HFF-Myc (cell line): ENCODE measurements at regions not wholly inside any gene's neighbourhood (a gene's known extent, or its start where the extent isn't known, plus 50 kb on each side); places are given as distances from the start of the nearest gene placed in this dataset.
A peak's percentile ranks its signal among the peaks of the same experiment; 100 is the strongest.
"Not testable (repeated sequence)": the region's sequence is repeated elsewhere in the genome, so short reads cannot be mapped to it uniquely, and the experiment has no call there.

Source experiments
- DNase-seq: peaks from one replicate; pipeline ENCODE4 v3.0.0-alpha.2; 2011; ENCODE audit warnings: low read depth; ENCODE audit errors: extremely low read depth
- H3K4me3 ChIP-seq: replicated peaks from 2 replicates; pipeline ENCODE4 v1.5.1; 2011; ENCODE audit warnings: low read depth, mild to moderate bottlenecking, control low read depth, low read length
- CTCF ChIP-seq: IDR thresholded peaks from 2 replicates; pipeline ENCODE4 v1.5.1; 2012; ENCODE audit warnings: mild to moderate bottlenecking, low read depth, low read length, control low read depth; ENCODE audit errors: missing control alignments

- not testable (repeated sequence) for DNase-seq
- H3K4me3 ChIP-seq, result peak overlapping the region; percentile 43
Observed at GRCh38 chr1:143803927-143804411, 167.8 kb downstream of the FAM72C start.

- DNase-seq, H3K4me3 ChIP-seq: not testable (repeated sequence)
Observed at GRCh38 chr1:143803095-143803494, 168.7 kb downstream of the FAM72C start.

GRCh38 chr1:143799568-143800187 lies 172.1 kb downstream of the FAM72C start:
- H3K4me3 ChIP-seq, DNase-seq: not testable (repeated sequence)

GRCh38 chr1:143796369-143796768 lies 175.4 kb downstream of the FAM72C start:
- not testable (repeated sequence) for DNase-seq, H3K4me3 ChIP-seq

DNA sequence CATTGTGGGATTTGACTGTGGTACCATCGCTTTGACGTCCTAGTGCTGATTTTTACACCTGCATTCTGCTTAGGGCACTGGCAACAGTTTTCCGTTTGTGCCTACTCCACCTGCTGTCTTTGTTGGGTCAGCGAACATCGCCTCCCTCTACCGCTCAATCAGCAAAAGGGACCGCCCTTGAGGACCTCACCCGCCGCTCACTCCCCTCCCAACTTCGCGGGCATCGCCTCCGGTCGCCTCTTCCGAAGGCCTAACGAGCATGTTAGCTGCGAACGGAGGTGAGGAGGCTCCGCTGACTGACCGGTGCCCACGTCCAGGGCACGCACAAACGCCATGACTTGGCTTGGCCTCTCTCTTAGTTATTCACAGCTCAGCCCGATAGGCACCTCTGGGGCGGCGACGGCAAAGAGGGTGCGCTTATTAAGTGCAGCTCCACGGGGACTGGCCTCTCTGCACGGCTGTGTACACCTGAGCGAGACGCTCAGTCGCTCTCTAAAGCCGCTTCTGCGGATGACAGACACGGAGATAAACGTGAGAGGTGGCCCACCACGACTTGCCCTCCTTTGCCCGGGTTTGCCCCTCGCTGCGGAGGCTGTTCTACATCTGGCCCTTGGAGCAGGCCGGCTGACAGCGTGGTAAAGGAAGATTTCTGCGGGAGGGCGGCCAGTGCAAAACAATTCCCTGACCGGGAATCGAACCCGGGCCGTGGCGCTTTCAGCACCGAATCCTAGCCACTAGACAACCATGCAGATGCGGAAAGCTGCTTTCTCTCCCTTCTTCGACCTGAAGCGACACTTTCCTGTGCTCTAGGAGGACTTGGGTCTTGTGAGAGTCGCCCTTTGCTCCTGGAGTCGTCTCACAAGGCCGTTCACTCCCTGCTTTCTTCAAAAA lies 179.5 kb downstream of the FAM72C start:
- DNase-seq, result not testable (repeated sequence)

DNA sequence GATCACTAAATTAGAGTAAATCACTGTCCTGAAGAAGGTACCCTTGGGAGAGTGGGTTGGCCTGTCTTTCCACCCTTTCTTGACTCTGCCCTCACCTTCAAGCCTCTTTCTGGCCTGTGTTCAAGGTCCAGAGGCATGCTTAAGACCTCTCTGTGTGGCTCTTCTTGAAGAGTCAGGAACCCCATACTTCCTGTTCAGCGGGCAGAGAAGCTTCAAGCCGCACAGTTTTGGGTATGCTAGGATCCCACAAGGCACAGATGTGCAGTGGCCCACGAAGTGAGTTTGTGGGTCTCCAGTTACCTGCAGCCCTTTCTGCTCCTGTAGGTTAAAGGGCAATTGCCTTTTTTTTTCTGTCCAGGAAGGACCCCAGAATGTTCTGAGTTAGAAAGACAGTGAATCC lies 185.4 kb downstream of the FAM72C start:
- H3K4me3 ChIP-seq, result not testable (repeated sequence)

More for the DNA sequence above, 179.5 kb downstream of the FAM72C start:
- not testable (repeated sequence) for H3K4me3 ChIP-seq

DNA sequence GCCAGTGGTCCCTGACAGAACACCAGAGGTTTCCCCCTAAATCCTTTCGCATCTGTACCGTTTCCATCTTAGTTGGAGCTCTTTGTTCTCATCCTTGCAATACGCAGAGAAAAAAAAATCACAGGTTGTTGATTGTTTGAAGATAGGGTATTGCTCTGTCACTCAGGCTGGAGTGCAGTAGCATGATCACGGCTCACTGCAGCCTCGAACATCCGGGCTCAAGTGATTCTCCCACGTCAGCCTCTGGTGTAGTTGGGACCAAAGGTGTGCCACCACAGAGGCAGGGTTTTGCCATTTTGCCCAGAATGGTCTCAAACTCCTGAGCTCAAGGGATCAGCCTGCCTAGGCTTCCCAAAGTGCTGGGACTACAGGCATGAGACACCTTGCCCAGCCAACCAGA lies 185.9 kb downstream of the FAM72C start:
- H3K4me3 ChIP-seq, DNase-seq: not testable (repeated sequence)

More for the DNA sequence above, 185.4 kb downstream of the FAM72C start:
- DNase-seq, result not testable (repeated sequence)

GRCh38 chr1:143784239-143784882 lies 187.4 kb downstream of the FAM72C start:
- not testable (repeated sequence) for H3K4me3 ChIP-seq, DNase-seq

DNA sequence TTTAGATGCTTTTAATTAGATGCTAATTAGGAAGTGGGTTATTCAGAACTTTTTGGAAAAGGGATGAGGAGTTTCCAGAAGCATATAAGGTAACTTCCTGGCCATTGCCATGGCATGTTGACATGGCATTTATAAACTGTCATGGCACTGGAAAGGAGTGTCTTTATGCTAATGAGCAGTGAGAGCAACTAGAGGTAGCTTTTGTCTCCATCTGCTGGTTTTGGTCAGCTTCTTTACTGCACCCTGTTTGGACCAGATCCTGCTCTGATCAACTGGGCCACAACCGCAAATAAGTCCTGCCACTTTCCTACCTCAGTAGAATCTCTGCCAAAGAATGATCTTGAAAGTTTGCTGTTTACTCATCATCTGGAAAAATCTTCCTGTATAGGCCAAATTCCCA lies 193.6 kb downstream of the FAM72C start:
- not testable (repeated sequence) for H3K4me3 ChIP-seq, DNase-seq

GRCh38 chr1:143764831-143765230 lies 207.0 kb downstream of the FAM72C start:
- not testable (repeated sequence) for DNase-seq

GRCh38 chr1:143760366-143760765 lies 211.4 kb downstream of the FAM72C start:
- not testable (repeated sequence) for DNase-seq, H3K4me3 ChIP-seq

More at GRCh38 chr1:143764831-143765230, 207.0 kb downstream of the FAM72C start:
- not testable (repeated sequence) for H3K4me3 ChIP-seq

DNA sequence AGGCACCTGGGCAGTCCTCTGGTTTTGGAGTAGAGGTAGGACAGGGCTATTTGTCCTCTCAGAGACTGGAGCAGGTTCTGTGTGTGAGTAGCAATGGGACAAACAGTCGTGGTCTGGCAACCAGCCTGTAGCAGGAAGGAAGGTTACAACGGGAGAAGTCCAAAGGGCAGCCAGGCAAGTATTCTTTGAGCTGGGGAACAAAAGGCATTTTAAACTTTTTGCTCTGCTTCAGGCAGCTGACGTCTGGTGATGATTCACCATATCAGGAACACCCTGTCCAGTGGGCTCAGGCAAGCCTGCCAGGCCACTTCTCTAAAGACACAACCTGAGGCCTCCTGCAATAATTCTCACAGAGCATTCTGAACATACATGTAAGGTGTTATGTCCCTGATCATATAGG lies 215.8 kb downstream of the FAM72C start:
- not testable (repeated sequence) for DNase-seq, H3K4me3 ChIP-seq

GRCh38 chr1:143748906-143749305 lies 222.9 kb downstream of the FAM72C start:
- H3K4me3 ChIP-seq, result no peak overlapping the region
- no peak for DNase-seq
- no peak for TF ChIP-seq CTCF
